Fibroblast of pulmonary artery (primary cell): ENCODE measurements at regions not wholly inside any gene's neighbourhood (a gene's known extent, or its start where the extent isn't known, plus 50 kb on each side); places are given as distances from the start of the nearest gene placed in this dataset.

Experiments
- DNase-seq: peaks from one replicate; pipeline ENCODE4 v3.0.0-alpha.2; 2010; ENCODE audit warnings: low read depth
- H3K4me3 ChIP-seq: replicated peaks from 2 replicates; pipeline ENCODE4 v1.5.1; 2011; ENCODE audit warnings: low read depth, mild to moderate bottlenecking, control low read depth, low read length, moderate library complexity
- TF ChIP-seq, protein P1 (sequence below): IDR thresholded peaks from 2 replicates; pipeline ENCODE4 v1.5.1; 2011; ENCODE audit warnings: mild to moderate bottlenecking, control low read depth, low read length, inconsistent platforms; ENCODE audit errors: missing control alignments

DNA sequence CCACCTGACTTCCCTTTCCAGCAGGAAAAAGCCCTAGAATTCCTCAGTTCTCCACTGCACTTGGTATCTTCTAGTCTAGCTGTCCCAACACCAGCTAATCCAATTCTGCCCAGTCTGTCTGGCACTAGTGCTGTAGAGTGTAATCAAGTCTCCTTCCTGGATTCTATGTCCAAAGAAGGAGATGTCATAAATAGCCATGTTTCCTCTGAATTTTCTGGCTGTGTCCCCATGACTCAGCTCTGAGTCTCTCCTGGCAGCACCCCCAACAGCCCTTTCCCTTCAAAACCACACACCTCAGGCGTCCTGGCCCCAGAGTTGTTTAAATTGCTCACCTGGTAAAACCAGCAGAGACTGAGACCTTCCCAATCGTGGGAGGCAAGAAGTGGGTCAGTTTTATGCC lies 197.2 kb downstream of the GRXCR1 start:
- no peak overlapping the region for H3K4me3 ChIP-seq
- DNase-seq = peak; percentile 2
- TF ChIP-seq, protein P1, sequence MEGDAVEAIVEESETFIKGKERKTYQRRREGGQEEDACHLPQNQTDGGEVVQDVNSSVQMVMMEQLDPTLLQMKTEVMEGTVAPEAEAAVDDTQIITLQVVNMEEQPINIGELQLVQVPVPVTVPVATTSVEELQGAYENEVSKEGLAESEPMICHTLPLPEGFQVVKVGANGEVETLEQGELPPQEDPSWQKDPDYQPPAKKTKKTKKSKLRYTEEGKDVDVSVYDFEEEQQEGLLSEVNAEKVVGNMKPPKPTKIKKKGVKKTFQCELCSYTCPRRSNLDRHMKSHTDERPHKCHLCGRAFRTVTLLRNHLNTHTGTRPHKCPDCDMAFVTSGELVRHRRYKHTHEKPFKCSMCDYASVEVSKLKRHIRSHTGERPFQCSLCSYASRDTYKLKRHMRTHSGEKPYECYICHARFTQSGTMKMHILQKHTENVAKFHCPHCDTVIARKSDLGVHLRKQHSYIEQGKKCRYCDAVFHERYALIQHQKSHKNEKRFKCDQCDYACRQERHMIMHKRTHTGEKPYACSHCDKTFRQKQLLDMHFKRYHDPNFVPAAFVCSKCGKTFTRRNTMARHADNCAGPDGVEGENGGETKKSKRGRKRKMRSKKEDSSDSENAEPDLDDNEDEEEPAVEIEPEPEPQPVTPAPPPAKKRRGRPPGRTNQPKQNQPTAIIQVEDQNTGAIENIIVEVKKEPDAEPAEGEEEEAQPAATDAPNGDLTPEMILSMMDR = no peak

DNA sequence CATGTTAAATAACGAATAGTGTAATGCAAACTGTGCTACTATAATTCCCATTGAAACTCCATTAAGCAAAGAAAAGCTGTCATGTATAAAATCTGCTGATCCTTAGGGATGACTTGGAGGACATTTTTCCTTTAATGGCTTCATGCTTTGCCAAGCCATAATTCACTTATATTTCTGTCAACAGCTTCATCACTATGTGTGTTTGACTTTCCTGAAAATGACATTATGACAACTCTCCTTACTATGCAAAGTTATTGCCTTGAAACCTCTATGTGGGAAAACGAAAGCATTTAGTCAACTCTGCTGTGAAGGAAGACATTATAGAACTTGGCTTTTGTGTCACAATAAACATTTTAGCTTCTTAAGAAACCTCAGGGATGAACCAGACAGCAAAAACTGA lies 210.5 kb downstream of the GRXCR1 start:
- DNase-seq = no peak
- no peak overlapping the region for H3K4me3 ChIP-seq
- TF ChIP-seq, protein P1 = no peak

DNA sequence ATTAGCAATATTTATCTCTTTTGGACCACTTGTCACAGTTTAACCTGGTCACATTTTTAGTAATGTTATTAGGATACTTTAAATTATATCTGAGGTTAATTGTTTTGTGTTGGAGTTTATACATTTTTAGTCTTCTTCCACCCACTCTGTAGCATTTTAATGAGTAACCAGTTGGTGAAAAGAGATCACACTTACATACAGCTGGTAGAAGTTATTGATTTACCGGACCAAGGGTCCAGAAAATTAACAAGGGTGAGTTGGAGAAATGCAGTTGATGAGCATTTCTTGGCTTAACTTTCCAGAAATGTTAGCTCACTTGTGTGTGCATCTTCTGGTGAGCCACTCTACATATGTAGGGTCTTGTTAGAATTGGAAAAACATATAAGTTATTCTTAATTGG lies 219.6 kb downstream of the GRXCR1 start:
- no peak overlapping the region for H3K4me3 ChIP-seq
- TF ChIP-seq, protein P1 = no peak
- DNase-seq = no peak

DNA sequence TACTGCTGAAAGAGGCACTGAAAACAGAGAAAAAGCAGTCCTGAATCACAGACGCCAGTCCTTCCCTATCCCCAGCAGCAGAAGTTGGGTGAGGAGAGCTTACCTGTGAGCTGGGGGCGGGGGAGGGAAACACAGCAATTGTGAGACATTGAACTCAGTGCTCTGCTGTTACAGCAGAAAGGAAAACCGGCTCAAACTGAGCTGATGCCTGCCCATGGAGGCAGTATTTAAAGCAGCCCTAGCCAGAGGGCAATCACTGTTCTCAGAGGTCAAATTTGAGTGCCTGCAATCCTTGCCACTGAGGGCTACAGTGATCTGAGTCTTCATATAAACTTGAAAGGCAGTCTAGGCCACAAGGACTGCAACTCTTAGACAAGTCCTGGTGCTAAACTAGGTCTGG lies 220.7 kb downstream of the GRXCR1 start:
- no peak overlapping the region for H3K4me3 ChIP-seq
- no peak for DNase-seq
- TF ChIP-seq, protein P1 = no peak

DNA sequence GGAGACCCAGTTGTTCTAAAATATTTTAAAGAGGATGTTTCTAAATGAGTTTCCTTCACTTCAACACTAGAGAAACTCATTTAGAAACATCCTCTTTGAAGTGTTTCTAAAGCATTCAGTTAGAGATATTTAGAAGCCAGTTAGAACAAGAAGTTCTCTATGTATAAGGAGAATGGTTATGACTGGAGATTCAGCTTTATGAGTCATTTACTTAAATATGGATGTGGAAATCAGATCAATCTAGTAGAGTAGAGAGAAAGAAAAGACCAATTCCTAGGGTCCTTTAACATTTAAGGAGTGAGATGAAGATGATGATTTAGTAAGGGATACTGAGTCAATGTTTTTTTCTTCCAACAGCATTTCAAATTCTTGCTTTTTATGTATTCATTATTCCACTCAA lies 234.1 kb downstream of the GRXCR1 start:
- no peak overlapping the region for H3K4me3 ChIP-seq
- no peak for DNase-seq
- TF ChIP-seq, protein P1 = no peak

DNA sequence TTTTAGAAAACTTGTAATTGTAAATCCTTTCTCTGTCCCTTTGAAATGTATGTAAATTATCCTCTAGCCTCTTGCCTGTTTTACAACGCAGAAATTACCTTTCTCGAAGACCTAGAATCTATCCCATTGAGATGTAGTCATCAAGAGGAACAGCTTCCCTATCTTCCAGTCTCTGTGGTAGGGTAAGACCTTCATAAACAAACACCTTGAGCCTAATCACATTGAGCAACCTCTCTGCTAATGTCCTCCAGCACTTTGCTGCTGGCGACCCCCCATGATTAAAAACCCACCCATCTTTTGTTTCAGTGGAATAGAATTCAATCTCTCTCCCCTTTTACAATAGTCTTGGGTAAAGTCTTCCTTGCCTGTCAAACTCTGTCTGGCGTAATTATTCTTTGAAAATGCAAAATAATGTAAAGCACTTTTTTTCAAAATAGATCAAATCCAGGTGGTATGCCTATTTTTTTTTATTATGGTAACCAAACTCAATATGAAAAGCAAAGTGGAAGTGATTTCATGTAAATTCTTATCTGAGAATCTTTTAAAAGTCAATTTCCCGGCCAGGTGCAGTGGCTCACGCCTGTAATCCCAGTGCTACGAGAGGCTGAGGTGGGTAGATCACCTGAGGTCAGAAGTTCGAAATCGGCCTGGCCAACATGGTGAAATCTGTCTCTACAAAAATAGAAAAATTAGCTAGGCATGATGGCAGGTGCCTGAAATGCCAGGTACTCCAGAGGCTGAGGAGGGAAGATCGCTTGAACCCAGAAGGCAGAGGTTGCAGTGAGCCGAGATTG lies 237.9 kb downstream of the GRXCR1 start:
- DNase-seq = no peak
- H3K4me3 ChIP-seq = no peak overlapping the region
- TF ChIP-seq, protein P1 = no peak
